NCI-H2171 (cell line): ENCODE measurements at regions not wholly inside any gene's neighbourhood (a gene's known extent, or its start where the extent isn't known, plus 50 kb on each side); places are given as distances from the start of the nearest gene placed in this dataset.

ENCODE experiments used
- DNase-seq: peaks from one replicate; lab custom pipeline; 2025; lab: John Stamatoyannopoulos, UW

DNA sequence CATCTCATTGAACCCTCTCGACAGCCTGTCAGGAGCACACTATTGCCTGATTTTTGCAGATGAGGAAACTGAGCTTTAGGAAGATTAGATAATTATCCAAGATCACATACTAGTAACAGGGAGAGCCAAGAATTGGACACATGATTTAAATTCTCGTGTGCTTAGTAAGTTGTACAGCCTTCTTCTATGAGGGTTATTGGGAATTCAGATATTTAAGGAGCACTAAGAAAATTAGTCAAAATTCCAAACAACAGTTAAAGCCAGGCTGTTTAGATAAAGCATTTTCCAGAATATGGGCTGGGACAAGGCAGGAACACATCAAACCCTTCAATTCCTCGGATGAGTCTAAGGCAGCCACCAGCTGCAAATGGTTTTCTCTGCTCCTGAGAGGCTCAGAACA, 148.8 kb downstream of the TMEM30B start:
- DNase-seq = no peak

DNA sequence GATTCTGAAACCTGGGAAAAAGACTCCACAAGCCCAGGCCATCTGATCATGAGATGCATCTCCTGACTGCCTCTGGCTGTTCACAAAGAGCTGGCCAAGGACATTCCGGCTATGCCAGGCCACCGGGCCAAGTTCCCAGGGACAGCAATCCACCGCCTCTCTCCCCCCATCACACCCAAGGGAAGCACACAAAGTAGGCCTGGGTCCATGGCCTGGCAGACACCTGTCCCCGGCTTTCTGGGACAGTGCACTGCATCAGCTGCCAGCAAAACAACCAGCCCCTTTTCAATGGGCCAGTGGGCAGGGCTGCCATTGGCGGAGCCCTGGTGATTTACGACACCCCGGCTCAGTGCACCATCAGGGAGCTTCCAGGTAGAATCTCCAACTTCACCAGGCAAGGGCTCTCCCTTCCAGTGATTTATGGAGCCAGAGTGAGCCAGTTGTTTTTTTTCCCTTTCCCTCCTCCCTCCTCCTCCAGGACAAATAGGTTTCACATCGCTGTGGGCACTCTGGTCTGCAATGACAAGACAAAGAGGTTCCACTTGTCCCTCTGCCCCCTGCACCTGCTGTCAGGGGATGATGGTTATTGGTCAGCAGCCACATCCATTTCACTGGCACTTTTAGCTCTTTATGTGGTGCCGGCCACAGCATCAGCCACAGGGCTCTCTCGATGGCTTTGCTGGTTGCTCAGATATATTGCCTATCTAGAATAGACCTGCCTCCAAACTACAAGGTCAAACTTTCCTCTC, 149.6 kb downstream of the SLC38A6 start:
- DNase-seq = no peak

DNA sequence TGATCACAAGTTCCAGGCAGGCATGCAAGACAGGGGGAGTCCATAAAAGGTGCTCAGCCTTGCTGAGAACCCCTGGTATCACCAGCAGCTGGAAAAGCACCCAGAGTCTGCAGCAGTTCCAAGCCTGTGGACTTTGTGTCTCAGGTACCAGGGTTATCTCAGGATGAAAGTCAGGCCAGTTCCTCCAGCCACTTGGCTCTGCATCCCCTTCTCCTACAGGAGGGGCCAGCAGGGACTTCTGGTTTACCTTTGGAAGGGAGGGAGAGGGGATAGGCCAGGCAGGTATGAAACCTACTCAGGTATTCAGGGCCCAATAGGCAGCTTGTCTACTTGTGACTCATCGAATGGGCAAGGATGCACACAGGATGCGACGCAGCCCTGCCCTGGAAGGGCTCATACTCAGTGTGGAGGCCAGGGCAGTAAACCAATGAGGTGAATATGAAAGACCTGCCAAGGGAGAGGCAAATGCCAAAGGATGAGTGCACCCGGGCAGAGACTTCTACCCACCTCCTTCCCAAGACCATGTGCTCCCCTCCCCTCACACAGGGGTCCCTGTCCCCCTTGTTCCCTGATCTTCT, 148.2 kb downstream of the SLC38A6 start:
- no peak for DNase-seq

DNA sequence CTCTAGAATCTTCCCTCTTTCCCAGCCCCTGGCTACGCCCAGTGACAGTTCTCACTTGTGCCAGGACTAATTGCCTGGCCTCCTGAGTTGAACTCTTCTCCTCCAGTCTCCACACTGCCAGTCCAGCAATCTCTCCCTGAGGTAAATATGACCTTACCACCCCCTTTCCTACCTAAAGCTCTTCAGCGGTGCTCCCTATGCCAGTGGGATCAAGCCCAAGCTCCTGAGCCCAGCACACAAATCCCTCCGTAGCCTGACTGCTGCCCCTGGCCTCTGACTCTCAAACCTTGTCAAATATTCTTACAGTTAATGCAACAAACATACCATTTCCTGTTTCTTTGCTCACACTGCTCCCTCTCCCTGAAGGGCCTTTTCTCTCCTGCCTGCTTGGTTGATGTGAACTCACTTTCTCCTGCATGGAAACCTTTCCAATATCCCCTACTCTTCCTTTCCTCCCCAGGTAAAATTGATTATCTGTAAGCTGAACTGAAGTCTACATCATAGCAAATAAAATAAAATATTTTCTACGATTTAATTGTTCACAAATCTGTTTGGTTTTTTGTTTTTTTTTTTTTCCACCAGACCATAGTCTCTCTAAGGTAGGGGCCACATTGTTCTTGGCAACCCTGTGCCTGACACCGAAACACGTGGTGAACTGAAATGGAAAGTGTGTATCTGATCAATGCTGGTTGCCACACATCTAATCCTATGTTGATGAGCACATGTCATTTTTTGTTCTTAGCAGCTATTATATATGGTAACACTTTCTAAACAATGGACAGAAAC, 147.5 kb downstream of the SLC38A6 start:
- no peak for DNase-seq

DNA sequence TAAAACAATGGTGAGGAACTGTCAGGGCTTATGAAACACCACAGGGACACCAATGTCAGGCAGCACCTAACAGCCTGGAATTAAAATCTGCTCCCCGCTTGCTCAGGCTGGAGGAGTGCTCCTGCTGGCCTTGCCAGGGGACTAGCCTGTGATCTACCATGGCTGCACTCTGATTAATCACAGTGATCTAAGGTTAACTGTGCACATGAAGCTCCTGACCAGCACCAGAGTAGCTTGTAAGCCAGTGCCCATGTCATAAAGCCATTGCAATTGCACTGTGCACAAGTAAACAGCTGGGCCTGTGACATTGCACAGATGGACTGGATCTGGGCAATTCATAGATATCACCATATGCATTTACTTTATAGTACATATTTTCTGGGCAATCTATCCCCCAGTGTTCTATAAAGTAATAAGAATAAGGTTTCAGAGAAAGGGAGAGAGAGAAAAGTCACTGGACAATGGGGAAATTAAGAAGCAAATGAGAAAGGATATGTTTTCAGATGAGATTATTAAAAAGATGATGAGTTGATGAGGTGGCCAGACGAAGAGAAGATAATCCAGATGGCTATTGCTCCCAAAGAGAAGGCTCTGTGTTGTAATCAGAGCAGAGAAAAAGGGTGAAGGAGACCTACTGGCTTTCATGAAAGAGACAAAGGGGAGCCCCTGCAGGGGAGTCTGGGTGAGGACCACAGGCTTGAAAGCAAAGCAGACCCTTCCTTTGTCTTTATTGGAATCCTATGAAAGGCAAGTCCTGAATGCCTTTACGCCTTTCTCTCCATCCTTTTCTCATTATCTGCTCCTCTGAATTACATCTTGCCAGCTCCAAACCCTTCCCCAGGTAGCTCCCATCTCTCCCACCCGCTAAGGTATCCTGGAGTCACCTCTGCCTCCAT, 145.8 kb downstream of the SLC38A6 start:
- DNase-seq = no peak

DNA sequence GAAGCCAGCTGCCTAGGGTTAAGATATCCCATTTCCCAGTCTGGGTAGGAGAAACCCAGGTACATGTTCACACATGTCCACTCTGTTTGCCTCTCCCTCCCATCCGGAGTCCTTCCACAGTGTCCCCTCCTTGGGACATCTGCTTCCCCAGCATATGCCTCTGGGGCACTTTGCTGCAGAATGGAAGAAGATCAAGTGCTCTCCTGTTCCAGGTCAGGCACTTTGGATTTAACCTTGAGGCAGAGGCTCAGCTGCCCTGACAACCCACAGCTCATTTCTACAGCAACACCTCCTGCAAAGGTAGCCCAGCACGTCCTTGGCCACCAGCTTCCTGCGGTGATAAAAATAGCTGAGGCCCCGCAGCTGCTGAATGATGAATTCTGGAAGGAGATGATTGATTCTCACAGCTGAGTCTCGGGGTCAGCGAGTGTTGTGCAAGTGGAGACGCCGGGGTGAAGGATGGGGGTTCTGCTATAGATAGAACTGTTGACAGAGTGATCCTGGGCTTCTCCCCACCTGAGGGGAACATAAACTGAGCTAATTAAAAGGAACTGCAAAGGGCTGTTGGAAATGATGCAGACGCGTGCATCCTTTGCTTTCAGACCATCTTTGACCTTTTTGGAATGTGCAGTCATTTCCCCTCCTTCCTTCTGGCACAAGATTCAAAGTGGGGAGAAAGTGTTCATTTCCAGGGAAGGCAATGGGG, 145.0 kb downstream of the SLC38A6 start:
- peak; percentile 46 for DNase-seq

DNA sequence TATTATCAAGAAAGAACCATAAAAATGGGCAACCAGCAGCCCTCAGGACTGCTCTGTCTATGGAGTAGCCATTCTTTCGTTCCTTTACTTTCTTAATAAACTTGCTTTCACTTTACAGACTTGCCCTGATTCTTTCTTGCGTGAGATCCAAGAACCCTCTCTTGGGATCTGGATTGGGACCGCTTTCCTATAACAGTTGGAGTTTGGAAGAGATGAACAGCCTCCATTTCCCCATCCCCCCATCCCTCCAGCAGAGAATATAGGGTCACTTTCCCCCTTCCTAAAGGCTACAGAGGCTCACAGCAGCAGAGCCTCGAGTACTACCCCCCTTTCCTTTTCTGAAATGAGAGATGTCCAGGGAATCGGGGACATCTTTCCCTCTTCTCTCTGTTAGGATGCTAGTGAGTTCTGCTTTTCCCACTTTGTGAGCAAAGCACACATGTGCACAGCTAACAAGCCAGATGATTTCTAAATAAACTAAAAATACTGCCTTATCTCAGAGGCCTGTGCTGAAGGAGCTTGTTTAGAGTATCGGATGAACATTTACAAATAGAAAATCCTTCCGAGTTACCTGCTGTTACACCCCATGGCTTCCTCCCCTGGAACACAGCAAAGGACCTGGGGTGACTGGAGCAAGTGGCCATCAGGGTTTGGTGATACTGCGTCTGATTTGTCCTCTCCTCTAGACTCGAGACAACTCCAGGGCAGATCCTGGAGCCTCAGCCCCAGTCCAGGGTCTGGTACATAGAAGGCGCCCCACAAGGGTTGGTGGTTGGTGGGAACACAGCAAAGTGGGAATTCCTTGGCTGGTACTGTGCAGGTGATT, 144.2 kb downstream of the SLC38A6 start:
- no peak for DNase-seq

DNA sequence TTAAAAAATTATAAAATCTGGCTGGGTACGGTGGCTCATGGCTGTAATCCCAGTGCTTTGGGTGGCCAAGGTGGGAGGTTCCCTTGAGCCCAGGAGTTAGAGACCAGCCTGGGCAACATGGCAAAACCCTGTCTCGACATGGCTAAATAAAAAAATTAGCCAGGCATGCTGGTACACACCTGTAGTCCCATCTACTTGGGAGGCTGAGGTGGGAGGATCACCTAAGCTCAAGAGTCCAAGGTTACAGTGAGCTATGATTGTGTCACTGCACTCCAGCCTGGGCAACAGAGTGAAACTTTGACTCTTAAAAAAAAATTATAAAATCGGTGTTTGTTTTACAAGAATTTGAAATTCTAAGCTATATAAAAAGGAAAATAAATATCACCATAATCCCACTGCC, 141.8 kb downstream of the SLC38A6 start:
- DNase-seq = no peak

DNA sequence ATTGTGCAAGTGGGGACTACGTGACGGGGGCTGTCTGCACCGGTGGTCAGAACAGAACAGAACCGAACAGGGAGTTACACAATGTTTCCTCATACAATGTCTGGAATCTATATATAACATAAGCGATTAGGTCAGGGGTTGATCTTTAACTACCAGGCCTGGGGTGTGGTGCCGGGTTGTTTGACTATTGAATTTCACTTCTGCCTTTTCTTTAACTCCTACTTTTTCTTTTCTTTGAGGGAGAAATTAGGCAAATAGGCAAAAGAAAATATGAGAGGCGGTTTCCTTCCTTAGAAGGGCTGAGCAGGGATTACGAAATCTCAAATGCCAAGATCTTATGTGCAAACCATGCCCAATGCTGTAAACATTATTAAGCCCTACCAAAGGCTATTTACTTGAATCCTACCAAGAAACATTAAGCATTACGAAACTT, 140.3 kb downstream of the SLC38A6 start:
- DNase-seq = no peak

DNA sequence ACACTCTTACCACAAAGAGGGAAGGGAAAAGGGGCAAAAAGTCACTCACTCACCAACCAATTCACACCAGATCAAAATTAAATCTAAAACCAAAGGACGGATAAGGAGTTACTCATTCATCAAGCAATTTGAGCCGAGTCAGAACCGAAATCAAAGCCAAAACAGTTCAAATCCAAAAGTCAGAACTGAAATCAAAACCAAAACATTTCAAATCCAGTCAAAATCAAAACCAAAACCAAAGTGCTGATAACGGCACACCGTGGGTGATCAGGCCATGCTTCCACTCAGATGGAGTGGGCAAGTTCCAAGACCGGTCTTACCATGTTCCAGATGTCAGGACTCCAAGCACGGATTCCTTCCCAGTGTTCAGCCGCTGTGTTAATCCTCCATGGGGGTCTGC, 139.5 kb downstream of the SLC38A6 start:
- no peak for DNase-seq

DNA sequence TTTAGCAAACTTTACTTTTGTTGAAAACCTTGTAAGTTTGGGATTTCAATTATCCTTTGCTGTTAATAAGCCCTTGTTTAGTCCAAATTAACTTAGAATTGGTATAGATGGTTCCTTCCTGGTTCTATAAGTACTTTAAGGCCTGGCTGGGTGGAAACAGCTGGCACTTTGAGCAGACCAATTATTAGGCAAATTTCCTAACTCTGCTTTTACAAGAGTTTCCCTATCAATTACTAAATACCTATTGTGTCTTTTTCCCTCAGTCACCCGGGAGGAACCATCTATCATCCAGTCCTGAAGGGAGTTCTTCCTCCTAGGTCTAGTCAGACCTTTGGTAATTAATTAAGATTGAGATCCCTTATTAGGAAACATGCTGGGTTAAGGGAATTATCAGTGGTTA, 138.0 kb downstream of the SLC38A6 start:
- DNase-seq = no peak

DNA sequence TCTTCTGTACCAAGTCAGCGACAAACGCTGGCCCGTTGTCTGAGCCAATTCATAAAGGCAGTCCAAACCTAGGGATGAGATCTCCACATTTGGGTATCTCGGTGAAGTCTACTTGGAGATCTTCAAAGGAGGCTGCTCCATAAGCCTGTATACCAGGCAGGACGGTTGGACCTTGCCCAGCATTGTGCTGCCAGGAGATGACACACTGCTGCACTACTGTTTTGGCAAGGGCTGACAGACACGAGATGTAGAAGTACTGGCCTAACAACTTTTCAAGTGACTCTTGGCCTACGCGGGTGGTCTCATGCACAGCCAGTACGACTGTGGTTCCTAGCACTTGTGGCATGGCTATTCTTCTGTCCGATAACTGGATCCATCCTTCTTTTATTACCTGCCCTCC, 135.3 kb downstream of the SLC38A6 start:
- DNase-seq = no peak

DNA sequence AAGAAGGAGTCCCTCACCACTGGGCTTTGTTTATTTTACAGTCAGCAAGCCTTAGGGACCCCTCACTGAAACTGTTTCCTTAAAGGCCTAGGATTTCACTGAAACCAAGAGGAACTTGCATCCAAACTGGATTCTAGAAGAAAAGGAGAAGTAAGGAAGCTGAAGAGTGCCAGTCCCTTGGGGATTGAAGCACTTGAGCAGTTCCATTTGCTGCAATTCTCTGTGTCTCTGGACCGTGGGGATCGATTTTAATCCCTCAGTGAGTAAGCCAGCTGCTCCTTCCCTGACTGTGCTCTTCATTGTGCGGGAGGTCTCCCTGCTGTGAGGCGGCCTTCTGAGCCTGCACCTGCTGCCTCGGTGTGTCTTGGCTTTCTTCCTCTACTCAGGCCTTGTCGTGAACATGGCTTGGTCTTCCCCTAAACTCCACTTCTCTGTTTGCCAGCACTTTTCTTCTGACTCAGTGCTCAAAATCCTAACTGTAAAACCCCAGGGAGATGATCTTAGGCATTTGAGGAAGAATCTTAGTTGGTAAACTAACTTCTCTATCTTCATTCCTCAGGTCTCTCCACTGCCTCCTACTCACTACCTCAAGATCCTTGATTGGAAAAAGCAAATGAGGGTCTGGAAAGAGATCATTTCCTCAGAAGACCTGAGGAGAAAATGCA, 132.6 kb downstream of the SLC38A6 start:
- DNase-seq = peak; percentile 83

DNA sequence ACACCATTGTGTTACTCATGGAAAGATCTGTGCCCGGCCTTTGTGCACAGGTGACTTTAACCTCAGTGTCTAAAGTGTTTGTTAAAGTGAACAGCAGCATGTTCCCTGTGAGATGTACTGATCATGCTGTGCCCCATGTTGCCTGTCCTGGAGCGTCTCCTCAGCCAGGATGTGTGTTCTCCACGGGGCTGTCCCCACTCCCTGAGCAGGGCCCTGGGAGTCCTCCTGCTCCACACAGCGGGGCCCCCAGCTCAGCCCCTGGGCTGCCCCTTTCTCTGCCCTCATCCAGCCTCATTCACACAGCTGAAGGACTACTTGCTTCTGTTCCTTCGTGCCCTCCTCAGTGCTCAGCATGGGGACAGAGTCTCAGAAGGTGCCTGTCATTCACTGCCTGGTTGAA, 131.5 kb downstream of the SLC38A6 start:
- DNase-seq = no peak

DNA sequence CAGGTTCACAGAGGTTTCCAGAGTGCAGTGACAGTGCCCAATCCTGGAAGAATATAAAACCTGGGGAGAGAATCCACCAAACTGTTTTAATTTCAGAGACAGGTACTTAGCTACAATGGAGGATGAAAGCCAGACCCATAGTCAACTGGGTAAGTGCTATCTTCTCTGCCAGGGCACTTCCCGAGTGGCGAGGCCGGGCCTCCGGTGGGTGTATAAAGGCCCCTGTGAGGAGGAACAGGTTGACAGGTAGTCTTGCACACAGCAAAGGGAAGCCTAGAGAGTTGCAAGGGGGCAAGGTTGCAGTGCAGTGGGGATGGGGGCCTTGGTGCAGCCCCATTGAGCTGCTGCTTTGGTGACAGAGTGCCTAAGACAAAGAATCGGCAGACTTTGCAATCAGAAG, 130.7 kb downstream of the SLC38A6 start:
- DNase-seq = no peak

DNA sequence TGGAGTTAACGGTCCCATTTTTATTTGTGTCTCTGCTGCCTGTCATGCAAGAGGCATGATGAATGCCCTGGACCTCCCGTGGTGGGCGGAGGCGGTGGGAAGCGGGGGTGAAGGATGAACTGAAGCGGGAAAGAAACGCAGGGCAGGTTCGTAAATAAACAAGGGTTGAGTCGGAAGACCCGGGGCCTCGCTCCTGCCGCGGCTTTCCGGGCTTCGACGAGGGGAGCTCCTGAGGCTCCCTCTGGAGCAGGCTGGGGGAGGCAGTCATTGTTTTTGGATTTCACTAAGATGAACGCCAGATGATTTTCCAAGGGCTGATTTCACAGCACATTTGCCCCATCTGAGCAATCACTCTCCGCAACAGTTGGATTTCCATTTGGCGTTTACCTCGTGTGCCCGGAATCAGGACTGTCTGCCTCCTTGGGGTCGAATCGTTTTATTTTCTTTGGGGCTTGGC, 130.2 kb downstream of the SLC38A6 start:
- DNase-seq = no peak

DNA sequence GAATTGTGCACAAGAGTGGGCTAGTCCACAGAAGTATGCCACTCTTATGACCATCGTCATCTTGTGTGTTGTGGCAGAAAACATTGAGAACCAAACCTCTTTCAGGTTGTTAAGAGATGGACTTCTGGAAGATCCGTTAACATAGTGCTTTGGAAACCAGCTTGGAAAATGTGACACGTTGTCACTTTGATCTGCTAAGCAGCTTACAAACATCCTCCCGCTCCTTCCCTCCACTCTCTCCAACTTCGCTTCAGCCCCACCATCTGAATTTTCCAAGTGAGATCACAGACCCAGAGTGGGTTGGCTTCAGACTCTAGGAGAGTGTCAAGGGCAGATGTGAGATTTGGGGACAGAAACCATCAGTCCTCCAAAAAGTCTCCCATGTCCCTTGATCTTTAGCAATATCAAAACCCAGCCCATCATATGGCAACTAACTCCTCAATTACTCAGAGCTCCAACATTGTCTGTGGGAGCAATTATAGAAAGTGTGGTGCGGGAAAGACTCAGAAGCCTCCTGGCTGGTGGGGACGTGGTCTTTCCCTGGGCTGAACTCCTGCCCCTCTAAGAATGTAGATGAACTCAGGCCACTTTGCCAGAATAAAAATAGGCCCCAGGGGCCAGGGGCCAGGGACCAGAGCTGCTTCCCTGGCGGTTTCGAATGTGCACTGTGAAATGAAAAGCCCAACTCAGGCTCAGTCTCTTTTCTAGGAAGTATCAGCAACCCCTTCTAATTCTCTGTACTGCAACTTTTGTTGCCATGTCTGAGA, 129.5 kb downstream of the SLC38A6 start:
- no peak for DNase-seq

DNA sequence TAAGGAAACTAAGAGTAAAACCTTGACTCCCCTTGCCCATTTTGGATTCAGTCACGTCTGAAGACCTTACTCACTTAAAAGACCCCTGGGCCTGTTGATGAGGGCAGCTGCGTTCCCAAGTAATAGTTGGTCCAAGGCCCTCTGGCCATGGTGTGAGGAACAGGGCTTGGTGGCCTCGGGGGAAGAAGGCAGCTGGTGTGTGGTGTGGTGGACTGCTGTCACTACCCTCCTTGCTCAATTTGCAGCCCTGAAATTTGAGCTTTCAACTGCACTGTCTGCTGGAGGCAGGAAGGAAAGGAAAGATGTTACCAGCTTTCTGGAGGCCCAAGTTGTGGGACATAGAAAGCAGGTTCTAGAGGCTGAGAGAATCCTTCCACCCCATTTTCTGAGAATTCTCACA, 128.2 kb downstream of the SLC38A6 start:
- DNase-seq = no peak

DNA sequence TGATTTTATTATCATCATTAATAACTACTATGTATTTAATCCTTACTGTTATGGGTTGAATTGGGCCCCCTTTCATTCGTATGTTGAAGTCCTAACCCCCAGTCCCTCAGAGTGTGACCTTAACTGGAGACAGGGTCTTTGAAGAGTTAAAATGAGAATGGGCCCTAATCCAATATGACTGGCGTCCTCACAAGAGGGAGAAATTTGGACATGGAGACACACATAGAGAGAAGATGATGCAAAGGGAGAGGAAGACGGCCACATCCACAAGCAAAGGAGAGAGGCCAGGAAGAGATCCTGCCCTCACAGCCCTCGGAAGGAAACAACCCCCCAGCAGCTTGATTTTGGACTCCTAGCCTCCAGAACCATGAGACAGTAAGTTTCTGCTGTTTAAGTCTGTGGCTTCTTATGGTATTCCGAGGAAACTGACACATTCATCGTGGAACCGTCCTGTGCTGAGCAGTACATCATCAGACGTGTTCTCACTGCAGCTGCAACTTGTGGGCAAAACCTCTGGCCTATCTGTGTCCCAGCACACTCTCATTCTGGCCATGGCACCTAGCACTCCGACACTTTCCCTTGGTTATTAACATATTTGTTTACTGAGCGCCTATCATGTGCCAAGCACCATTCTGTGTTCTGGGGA, 127.6 kb downstream of the SLC38A6 start:
- no peak for DNase-seq
